Dermis blood vessel endothelial cell (primary cell): ENCODE measurements at regions not wholly inside any gene's neighbourhood (a gene's known extent, or its start where the extent isn't known, plus 50 kb on each side); places are given as distances from the start of the nearest gene placed in this dataset.
A peak's percentile ranks its signal among the peaks of the same experiment; 100 is the strongest.

Source experiments
- DNase-seq: peaks from one replicate; pipeline ENCODE4 v3.0.0; 2010

GRCh38 chr4:159445692-159446091 is 342.8 kb downstream of the RAPGEF2 start:
- DNase-seq, result no peak

DNA sequence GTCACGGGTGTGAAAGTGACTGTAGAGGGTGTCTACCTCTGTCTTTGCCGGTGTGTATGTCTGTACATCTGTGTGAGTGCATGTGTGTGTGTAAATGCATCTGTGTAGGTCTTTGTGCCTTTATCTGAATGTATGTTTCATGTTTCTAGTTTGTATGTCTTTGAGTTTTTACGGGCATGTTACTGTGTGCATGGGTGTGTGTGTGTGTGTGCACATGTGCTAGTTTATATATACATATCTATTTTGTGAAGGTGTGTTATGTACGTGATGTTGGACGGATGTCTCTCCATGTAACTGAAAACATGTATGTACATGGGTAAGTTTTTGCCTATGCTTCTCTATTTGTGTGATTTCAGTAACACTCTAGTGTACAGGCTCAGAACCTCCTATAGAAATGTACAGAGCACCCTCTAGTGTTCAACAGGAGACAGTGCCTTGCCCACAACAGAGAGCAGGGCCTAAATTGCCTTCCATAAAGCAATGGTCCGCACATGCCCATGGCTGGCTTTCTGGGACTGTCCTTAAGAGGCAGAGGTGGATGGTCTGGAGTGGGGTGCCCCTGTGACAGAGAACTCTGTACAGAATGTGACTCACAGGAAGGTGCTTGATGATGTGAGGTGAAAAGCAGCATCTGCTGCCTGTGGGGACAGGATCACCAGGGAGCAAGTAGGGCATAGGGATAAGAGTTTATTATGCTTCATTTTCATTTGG is 343.5 kb downstream of the RAPGEF2 start:
- DNase-seq, result peak; percentile 84

- no peak for DNase-seq
These were observed 344.4 kb downstream of the RAPGEF2 start for GRCh38 chr4:159447296-159447695.

- no peak for DNase-seq
These were observed 348.1 kb downstream of the RAPGEF2 start for GRCh38 chr4:159451006-159451405.

- peak; percentile 70 for DNase-seq
These were observed 352.9 kb downstream of the RAPGEF2 start for GRCh38 chr4:159455675-159456237.

- no peak for DNase-seq
These were observed 357.5 kb downstream of the RAPGEF2 start for GRCh38 chr4:159460371-159460770.

GRCh38 chr4:159463235-159463634 is 360.4 kb downstream of the RAPGEF2 start:
- DNase-seq, result no peak

DNA sequence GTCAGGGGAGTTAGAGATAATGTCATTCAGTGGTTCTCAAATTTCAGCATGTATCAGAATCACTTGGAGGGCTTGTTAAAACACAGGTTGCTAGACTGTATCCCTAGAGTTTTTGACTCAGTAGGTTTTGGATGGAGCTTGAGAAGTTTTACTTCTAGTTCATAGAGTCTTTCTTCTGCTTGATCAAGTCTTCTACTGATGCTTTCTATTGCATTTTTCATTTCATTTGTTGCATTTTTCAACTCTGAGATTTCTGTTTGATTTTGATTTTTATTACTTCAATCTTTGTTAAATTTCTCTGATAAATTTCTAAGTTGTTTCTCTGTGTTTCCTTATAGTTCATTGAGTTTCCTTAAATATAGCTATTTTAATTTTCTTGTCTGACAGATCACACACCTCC is 361.4 kb downstream of the RAPGEF2 start:
- no peak for DNase-seq

DNA sequence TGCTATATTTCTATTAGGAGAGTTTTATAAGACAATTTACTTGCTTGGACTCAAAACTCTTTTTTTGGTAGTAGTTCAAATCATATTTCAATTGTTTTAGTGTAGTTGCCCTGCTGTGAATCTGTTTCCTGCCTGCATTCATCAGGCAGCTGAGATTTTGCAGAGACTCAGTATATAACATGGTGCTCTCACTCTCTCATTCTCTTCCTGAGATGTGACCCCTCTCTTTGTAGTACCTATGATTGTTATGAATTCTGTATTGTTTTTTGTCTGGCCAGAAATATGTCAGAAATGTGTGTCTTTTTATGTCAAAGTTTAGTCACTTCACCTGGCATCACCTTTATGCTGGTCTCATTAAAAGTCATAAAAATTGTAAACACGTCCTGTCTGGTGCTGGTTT is 374.0 kb downstream of the RAPGEF2 start:
- no peak for DNase-seq

DNA sequence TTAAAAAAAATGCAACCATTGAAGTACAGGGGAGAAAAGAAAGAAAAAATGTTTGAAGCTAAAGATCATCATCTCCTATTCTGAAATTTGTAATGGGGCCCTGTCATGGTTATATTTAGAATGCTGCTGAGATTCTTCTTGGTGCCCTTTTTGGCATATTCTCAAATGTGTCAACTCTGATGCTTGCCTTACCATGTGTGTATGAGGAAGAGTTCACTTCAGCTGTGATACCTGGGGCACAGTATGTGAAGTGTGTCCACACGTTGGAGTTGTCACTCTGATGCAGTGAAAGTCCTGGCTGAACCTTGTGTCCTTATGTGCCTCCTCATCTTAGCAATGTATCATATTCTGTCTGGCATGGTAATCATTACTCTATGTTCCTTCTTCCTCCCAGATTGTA is 377.9 kb downstream of the RAPGEF2 start:
- no peak for DNase-seq

DNA sequence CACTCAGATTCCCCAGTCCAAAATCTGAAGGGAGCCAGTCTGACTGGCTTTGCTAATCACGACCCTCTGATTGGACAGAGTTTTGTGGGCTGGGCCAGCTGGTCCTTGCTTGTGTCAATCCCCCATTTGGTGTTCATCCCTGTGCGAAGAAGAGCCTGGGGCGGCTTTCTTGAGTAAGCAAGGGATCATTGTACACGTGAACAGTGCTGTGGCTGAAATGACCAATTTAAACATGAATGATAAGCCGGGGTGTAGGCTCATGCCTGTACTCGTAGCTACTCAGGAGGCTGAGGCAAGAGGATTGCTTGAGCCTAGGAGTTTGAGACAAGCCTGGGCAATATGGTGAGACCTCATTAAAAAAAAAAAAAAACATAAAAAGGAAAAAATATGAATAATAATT is 379.1 kb downstream of the RAPGEF2 start:
- no peak for DNase-seq

DNA sequence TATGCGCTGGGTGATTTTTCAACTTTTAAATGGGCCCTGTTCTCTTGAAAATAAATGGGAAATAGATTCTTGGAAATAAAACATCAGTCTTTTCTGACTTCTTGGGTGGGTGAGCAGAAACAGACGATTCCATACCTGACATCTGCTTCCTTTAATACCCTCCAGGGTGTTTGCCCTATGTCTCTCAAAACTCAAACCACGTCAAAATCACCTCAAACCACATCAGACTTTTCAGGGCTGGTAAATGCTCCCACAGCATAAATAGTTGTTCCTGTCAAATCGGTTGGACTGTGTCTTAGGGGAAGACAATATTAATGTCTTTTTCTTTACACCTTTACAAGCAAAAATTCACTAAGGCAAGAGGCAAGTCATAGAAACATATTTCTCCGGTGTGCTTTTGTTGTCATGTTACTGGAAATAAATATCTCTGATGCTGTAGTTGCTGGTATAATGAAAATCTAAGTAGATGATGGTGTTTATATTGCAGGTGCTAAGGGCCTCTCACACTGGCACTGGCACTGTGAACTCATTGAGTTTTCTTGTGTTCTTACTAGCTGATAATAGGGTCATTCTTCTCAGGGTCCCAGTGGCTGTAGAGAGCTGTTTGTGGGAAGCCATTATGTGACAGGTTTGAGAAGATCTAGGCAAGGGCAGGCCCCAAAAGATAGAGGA is 380.4 kb downstream of the RAPGEF2 start:
- DNase-seq, result no peak

- DNase-seq, result no peak
These were observed 381.2 kb downstream of the RAPGEF2 start for GRCh38 chr4:159483782-159484741.

- no peak for DNase-seq
These were observed 382.0 kb downstream of the RAPGEF2 start for GRCh38 chr4:159484864-159485263.

DNA sequence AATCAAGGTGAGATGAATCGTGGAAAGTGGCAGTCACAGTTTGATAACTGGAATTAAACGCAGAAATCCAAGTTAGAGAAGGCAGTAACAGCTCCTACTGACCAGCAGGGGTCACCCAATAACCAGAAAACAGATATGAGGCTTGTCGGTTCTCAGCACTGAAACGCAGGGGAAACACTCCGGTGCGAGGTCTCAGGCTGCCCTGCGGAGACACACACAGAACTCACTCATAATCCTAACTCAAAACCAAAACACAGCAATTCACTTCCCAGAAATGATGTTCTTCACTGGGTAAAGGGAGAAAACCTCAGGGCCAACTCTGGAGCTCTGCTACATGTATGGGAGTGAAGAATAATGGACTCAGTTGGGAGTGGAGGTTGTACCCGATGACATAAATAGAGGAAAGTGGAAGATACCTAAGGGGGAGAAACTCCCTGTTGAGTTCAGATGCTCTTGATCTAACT is 384.4 kb downstream of the RAPGEF2 start:
- peak; percentile 83 for DNase-seq

DNA sequence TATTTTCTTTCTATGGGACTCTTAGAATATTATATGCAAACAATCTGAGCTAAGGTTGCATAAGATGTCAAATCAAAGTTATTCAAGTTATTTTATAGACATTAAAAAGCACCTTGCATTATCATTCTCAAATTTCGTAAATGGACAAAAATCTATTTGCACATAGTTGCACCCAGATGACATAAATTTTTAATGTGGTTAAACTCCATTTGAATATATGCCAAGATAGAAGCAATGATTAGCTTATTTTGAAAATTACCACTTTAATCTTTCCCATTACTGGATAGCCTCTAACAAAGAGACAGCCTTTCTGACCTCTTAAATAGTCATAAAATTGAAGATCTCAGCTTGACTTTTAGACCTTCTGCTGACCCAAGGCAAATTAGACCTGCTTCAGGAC is 386.8 kb downstream of the RAPGEF2 start:
- DNase-seq, result no peak

- DNase-seq, result no peak
These were observed 392.8 kb downstream of the RAPGEF2 start for GRCh38 chr4:159495515-159496236.

DNA sequence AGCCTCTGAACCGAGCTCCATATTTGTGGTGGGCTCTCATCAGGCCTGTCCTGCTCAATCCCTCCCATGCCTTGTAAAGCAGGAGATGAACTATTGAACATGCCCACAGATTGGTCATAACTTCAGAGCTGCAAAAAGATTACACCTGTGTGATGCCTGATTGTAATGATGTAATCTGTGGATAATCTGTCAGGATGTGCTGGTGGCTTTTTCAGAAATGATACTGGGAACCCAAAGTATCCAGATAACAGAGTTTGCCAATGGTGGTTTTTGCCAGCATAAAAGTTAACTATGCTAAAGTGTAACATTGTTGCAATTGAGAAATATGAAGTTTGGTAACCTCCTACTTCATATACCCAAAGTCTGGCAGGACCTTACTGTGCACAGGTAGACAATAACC is 393.4 kb downstream of the RAPGEF2 start:
- no peak for DNase-seq

DNA sequence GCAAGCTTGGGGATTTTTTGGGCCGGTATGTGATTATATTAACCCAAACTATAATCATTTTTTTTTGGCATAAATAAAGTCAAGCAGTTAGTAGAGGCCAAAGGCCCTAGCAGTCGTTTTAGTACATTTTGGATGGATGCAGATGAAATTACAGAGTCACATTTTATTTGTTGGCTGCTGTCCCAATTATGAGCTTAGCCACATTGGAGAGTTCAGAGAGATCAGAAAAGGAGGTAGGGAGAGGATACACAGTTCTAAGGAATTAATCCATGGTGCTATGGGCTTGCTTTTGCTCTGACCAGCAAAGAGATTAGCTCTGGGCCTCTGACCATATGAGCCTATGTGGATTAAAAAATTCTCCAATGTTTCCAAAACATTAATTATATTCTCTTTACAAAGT is 395.1 kb downstream of the RAPGEF2 start:
- no peak for DNase-seq

- DNase-seq, result no peak
These were observed 395.7 kb downstream of the RAPGEF2 start for GRCh38 chr4:159498446-159499115.

GRCh38 chr4:159500861-159501260 is 398.0 kb downstream of the RAPGEF2 start:
- DNase-seq, result no peak
